Renal cortex interstitium (tissue), 11 donors: ENCODE measurements at regions not wholly inside any gene's neighbourhood (a gene's known extent, or its start where the extent isn't known, plus 50 kb on each side); places are given as distances from the start of the nearest gene placed in this dataset.

Source experiments
- DNase-seq, 11 donors: peaks; one replicate each; pipeline ENCODE4 v3.0.0-alpha.2; 2013; ENCODE audit warnings: low read depth in 9 of 11, low spot score in 4 of 11; ENCODE audit errors: extremely low read depth in 1 of 11

DNA sequence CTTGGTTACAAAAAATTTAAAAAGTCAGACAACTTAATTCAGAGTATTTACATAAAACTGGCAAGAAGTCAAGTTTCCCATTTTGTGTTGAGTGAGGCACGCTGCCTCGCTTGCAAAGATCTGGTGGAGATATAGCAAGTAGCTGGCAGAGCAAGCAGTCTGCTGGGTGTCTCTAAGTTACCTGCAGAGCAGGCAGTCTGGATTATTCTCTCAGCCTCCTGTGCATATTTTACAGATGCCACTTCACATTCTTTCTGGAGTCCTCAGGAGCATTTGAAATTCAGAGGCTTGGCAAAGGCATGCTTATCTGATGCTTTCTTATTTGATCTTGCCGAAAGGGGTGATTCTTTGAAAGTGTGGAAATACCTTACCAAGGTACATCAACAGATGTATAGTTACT, 640.4 kb upstream of the ADGRL4 start:
- no peak for DNase-seq

DNA sequence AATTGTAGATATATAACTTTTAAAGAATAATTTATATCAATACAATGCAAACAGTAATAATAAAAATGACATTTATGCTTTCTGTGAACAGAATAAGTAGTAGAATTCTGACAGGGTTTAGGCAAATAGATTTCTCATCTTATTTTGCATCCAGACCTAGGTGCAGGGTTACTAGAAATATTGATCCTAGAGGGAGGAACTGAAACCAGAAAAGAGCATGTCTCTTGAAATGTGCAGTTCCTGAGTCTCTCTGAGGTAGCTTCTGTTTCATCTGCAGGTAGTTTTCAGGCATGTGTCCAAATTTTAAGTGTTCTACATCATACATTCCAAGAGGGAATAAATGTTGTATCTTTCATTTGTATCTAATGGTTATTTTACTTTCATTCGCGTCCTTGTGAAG, 631.9 kb upstream of the ADGRL4 start:
- no peak for DNase-seq

GRCh38 chr1:79633456-79633855, 626.9 kb upstream of the ADGRL4 start:
- DNase-seq: no peak

DNA sequence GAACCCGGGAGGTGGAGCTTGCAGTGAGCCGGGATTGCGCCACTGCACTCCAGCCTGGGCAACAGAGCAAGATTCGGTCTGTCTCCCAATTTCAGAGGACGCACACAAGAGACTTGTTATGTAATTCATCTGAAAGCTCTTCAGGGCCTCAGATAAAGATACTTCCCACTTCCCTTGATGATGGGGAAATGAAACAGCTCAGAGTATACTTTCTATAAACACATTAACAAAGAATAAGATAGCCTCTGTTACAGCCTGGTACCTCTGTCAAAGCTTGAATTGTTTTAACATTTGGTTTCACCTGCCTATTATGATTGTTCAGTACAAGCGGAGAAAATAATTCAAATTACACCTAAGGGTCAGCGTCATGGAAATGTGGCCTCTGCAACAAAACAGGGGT, 622.9 kb upstream of the ADGRL4 start:
- no peak for DNase-seq

DNA sequence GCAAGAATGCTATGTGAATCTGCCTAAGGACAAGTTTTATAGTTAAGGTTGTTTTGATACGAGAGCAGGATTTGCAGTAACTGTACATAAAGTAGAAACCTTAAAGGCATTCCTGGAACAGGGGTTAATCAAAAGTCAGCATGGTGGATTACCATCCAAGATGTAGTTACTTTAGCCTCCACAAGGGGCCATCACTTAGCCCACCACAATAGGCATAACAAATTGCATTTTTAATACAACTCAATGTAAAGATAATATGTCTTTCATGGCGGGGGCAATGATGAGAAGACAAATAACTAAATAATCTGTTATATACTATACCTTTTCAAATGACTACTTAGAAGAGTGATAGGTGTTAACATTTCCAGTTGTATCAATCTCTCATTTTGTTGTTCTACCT, 611.2 kb upstream of the ADGRL4 start:
- no peak for DNase-seq

DNA sequence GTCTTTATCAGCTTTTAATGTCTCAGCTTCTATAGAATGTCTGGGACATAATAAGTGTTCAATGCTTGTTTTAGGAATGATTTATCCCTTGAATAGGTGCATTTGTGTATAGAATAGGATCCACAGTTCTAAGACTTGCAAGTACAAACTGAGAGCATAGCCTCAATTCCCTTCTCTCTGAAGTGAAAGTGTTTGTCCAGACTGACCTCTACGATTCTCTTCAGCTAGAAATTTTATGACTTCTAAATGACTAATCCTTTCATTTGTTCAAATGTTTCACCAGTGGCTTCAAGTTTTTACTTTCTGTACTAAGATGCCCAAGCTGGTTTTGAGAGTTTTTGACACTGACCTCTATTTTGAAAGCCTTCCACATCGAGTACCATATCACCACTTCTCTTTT, 608.2 kb upstream of the ADGRL4 start:
- DNase-seq: no peak

DNA sequence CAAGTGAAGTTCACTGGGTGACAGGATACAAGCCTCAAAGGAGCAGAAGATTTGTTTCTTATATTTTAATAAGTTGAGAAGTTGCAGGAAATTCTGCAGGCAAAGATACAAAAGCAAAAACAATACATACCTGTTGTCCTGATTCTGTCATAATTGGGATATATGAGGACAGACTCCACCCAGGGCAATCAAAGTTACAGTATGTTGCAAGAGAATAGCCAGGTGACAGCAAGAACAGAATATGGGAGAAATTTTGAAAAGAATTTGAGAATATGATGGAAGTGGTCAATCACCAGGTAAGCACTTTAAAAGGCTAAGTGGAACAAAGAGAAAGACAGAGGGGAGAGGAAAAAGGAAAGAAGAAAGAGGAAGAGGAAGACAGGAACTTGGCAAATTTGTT, 607.6 kb upstream of the ADGRL4 start:
- no peak for DNase-seq

DNA sequence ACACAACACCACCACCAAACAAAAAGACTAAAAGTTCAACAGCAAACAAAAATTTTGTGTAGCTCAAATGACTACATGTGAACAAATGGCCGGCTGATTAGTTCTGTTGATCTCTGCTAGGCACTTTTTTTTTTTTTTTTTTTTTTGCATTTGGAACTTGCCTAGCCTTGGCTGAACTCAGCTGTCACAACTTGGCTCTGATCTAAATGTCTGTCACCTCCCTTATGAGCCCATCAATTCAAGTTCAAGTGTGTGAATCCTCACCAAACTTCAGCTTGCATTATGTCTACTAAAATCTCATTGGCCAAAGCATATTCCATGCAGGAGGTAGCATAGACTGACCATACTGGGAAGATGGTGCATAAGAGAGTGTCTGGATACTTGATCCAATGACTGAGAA, 606.5 kb upstream of the ADGRL4 start:
- DNase-seq: no peak

DNA sequence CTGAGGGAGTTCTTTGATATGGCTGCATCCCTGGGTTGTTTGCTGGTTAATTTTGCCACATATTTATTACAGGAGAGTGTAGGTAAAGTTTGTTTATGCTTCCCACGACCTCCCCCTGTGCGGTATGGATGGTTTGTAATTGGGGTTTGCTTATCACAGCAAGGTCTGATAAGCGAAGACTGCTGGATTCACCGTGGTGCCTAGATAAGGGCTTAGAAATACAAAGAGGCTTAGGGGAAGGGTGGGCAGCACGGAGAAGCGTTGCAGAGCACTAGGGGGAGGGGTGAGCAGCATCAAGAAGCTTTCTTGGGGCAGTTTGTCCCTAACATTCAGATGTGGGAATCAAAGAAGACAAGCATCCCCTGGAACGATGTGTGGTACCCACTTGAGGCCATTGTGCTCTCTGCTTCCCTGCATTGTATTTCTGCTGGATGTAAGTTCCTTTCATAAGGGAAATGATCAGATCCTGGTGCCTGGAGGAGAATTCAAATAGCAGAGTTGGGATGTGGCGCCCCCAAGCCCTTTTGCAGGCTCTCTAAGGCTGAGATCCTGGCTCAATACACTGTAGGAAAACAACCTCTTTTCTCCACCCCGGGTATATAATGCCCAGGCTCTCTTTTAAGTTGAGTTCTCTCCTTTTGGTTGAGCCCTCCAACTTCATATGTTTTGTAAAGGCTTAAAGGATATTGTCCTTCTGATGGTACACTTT, 598.1 kb upstream of the ADGRL4 start:
- DNase-seq: no peak

GRCh38 chr1:79603843-79604242, 597.3 kb upstream of the ADGRL4 start:
- DNase-seq: no peak

DNA sequence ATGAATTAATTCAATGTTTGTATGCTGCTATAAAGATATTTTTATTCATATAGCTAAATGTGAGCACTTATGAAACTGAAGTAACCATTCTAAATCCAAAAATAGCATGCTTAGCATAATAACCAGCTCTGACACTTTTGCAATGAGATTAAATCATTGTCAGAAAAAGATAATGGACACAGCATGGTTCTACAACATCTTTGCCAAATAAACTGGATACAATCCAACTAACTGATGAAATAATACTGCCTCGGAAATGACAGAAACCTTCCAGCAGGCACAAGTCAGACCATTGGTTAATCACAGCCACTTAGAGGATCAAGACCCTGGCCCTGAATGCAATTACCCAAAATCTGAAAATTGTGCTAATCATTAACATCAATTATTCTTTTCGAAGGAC, 592.7 kb upstream of the ADGRL4 start:
- DNase-seq: no peak

- no peak for DNase-seq
These were observed 589.4 kb upstream of the ADGRL4 start for GRCh38 chr1:79595931-79596330.

- no peak for DNase-seq
These were observed 587.7 kb upstream of the ADGRL4 start for GRCh38 chr1:79594121-79594698.

- no peak for DNase-seq
These were observed 586.2 kb upstream of the ADGRL4 start for GRCh38 chr1:79592707-79593106.

- DNase-seq: no peak
These were observed 582.2 kb upstream of the ADGRL4 start for GRCh38 chr1:79588719-79589118.

GRCh38 chr1:79587229-79587628, 580.7 kb upstream of the ADGRL4 start:
- DNase-seq: no peak

- DNase-seq: no peak
These were observed 579.3 kb upstream of the ADGRL4 start for GRCh38 chr1:79585801-79586200.

DNA sequence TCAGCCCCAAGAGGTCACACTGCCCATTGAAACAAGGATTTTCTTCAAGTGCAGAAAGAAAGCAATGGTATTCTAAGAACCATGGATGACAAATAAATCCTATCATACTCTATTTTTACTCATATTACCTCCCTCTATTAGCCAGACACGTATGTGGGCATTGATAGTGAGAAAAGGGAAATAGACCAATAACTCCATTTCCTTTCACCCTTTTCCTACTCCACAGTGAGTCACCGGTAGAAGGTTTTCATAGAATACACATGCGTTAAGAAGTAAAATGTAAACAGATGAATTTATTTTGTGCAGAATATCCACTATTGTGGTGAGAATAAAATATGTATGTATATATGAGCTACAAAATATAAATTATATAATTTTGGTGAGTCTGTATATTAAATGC, 568.9 kb upstream of the ADGRL4 start:
- no peak for DNase-seq

GRCh38 chr1:79568411-79568810, 561.9 kb upstream of the ADGRL4 start:
- no peak for DNase-seq

- DNase-seq: no peak
These were observed 555.0 kb upstream of the ADGRL4 start for GRCh38 chr1:79561521-79561978.

DNA sequence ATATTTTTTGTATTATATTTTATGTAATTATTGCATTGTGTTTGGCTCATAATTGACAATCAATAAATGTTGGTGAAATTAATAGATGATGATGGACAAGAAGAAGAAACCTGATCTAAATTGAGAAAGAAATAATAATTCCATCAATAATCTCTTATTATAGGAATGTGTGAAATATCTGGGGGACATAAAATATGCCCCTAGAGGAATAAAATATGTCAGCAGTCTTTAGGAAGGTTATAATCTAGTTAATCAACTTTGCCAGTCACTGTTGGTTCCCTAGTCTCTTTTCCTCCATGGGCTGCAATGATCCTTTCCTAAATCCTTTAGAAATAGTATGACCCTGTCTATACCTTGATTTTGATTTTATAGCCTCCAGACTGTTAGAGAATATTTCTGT, 549.7 kb upstream of the ADGRL4 start:
- no peak for DNase-seq
